Activated naive CD4-positive, alpha-beta T cell treated with Interleukin-2 at 50 U/mL for 16 hours (primary cell): ENCODE measurements at regions not wholly inside any gene's neighbourhood (a gene's known extent, or its start where the extent isn't known, plus 50 kb on each side); places are given as distances from the start of the nearest gene placed in this dataset.
"Not testable (repeated sequence)": the region's sequence is repeated elsewhere in the genome, so short reads cannot be mapped to it uniquely, and the experiment has no call there.

Experiments
- DNase-seq: peaks from one replicate; pipeline ENCODE4 v3.0.0-alpha.2; 2020

- DNase-seq: peak; percentile 80
Measured at GRCh38 chr12:107607464-107608392, 77.9 kb upstream of the PWP1 start.

- not testable (repeated sequence) for DNase-seq
Measured at GRCh38 chr12:107608779-107609178, 76.8 kb upstream of the PWP1 start.

- DNase-seq: no peak
Measured at GRCh38 chr12:107610021-107610859, 75.4 kb upstream of the PWP1 start.

- no peak for DNase-seq
Measured at GRCh38 chr12:107612508-107612907, 73.1 kb upstream of the PWP1 start.

- DNase-seq: no peak
Measured at GRCh38 chr12:107616941-107617340, 68.7 kb upstream of the PWP1 start.

GRCh38 chr12:107618106-107618505 lies 67.5 kb upstream of the PWP1 start:
- no peak for DNase-seq

GRCh38 chr12:107619831-107620230 lies 65.8 kb upstream of the PWP1 start:
- DNase-seq: no peak

- no peak for DNase-seq
Measured at GRCh38 chr12:107622001-107622400, 63.6 kb upstream of the PWP1 start.

- no peak for DNase-seq
Measured at GRCh38 chr12:107624493-107624892, 61.1 kb upstream of the PWP1 start.

GRCh38 chr12:107631715-107632114 lies 53.9 kb upstream of the PWP1 start:
- DNase-seq: no peak

GRCh38 chr12:107632246-107632645 lies 53.4 kb upstream of the PWP1 start:
- DNase-seq: no peak

GRCh38 chr12:107634530-107634929 lies 51.1 kb upstream of the PWP1 start:
- no peak for DNase-seq

GRCh38 chr12:107635139-107635538 lies 50.5 kb upstream of the PWP1 start:
- no peak for DNase-seq
